GM12878 (cell line): ENCODE measurements at regions not wholly inside any gene's neighbourhood (a gene's known extent, or its start where the extent isn't known, plus 50 kb on each side); places are given as distances from the start of the nearest gene placed in this dataset.

ENCODE experiments used
- BRCA1 ChIP-seq: IDR thresholded peaks from 2 replicates; pipeline ENCODE4 v1.6.1; 2011; ENCODE audit warnings: low read depth, low read length, improper control_type of control experiment
- RBBP5 ChIP-seq: fragments of 200-600 bp; sonication (generic); conservative IDR thresholded peaks from 2 replicates; pipeline ENCODE4 v1.6.1; 2016
- TF ChIP-seq, protein P1 (sequence below), 3 experiments: IDR thresholded peaks in 2 of 3; conservative IDR thresholded peaks in 1 of 3; 2 replicates each; pipeline ENCODE4 v1.5.1; 2011; ENCODE audit warnings: low read depth in 3 of 3, low read length in 3 of 3, mild to moderate bottlenecking in 3 of 3, control low read depth in 2 of 3, moderate library complexity in 2 of 3, inconsistent platforms in 1 of 3, mixed read lengths in 1 of 3; ENCODE audit not compliant: control insufficient read depth in 2 of 3, insufficient read depth in 1 of 3; ENCODE audit errors: extremely low read depth in 1 of 3
- TF ChIP-seq, protein P2 (sequence below): fragments of 450-650 bp; IDR thresholded peaks from 2 replicates; pipeline ENCODE4 v1.6.1; 2016; ENCODE audit warnings: mild to moderate bottlenecking

DNA sequence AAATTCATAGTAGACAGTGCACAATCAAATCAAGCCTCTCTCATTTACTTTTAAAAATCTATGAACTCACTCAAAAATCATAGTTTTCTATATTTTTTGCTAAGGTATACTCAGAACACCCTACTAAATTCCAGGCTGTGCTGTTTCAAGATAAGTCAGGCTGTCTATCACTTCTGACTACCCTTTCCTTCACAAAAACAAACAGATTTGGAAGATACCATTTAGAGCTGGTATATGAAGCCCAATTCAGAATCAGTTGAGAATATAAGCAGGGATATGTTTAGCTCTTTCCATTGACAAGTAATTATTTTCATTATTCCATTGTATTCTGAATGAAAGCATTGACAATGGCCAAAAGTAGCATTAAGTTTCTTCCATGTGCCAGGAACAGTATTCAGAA is 53.1 kb downstream of the CXCL1 start:
- no peak for TF ChIP-seq RBBP5
- TF ChIP-seq, protein P1, sequence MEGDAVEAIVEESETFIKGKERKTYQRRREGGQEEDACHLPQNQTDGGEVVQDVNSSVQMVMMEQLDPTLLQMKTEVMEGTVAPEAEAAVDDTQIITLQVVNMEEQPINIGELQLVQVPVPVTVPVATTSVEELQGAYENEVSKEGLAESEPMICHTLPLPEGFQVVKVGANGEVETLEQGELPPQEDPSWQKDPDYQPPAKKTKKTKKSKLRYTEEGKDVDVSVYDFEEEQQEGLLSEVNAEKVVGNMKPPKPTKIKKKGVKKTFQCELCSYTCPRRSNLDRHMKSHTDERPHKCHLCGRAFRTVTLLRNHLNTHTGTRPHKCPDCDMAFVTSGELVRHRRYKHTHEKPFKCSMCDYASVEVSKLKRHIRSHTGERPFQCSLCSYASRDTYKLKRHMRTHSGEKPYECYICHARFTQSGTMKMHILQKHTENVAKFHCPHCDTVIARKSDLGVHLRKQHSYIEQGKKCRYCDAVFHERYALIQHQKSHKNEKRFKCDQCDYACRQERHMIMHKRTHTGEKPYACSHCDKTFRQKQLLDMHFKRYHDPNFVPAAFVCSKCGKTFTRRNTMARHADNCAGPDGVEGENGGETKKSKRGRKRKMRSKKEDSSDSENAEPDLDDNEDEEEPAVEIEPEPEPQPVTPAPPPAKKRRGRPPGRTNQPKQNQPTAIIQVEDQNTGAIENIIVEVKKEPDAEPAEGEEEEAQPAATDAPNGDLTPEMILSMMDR (IDR thresholded peaks at IDR 0.05 in 2 of 3, conservative IDR thresholded peaks at IDR 0.05 in 1 of 3; ENCODE audit: control insufficient read depth in 2 of 3, extremely low read depth in 1 of 3, insufficient read depth in 1 of 3, low read depth in 3 of 3, low read length in 3 of 3) = no peak
- TF ChIP-seq, protein P2, sequence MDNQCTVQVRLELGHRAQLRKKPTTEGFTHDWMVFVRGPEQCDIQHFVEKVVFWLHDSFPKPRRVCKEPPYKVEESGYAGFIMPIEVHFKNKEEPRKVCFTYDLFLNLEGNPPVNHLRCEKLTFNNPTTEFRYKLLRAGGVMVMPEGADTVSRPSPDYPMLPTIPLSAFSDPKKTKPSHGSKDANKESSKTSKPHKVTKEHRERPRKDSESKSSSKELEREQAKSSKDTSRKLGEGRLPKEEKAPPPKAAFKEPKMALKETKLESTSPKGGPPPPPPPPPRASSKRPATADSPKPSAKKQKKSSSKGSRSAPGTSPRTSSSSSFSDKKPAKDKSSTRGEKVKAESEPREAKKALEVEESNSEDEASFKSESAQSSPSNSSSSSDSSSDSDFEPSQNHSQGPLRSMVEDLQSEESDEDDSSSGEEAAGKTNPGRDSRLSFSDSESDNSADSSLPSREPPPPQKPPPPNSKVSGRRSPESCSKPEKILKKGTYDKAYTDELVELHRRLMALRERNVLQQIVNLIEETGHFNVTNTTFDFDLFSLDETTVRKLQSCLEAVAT = no peak
- no peak for TF ChIP-seq BRCA1
